Esophagus muscularis mucosa (tissue), 4 donors: ENCODE measurements at regions not wholly inside any gene's neighbourhood (a gene's known extent, or its start where the extent isn't known, plus 50 kb on each side); places are given as distances from the start of the nearest gene placed in this dataset.

Experiments
- DNase-seq: peaks from one replicate; pipeline ENCODE4 v3.0.0-alpha.2; 2017; ENCODE audit errors: extremely low spot score
- H3K27ac ChIP-seq, 4 donors: fragments of 200-600 bp; sonication (generic); replicated peaks in 1 of 4; 1 replicate in 3 of 4; 2 replicates in 1 of 4; pipeline ENCODE4 v1.5.1; 2016 to 2019; ENCODE audit warnings: mild to moderate bottlenecking in 1 of 4
- H3K27me3 ChIP-seq, 4 donors: fragments of 200-600 bp; sonication (generic); one replicate each; pipeline versions ENCODE4 v1.5.1 to v1.6.0; 2016 to 2019
- H3K36me3 ChIP-seq, 4 donors: fragments of 200-600 bp; sonication (generic); one replicate each; pipeline ENCODE4 v1.5.1; 2016 to 2019
- H3K4me1 ChIP-seq, 4 donors: fragments of 200-600 bp; sonication (generic); one replicate each; pipeline ENCODE4 v1.5.1; 2016 to 2019
- H3K4me3 ChIP-seq, 4 donors: fragments of 200-600 bp; sonication (generic); 1 replicate in 2 of 4; 2 replicates in 2 of 4; pipeline ENCODE4 v1.5.1; 2016 to 2019; ENCODE audit warnings: mild to moderate bottlenecking in 4 of 4, moderate library complexity in 1 of 4
- H3K9me3 ChIP-seq, 4 donors: fragments of 200-600 bp; sonication (generic); 1 replicate in 3 of 4; 2 replicates in 1 of 4; pipeline ENCODE4 v1.5.1; 2016 to 2019
- CTCF ChIP-seq, 3 experiments: fragments of 200-600 bp in 2 of 3; fragments of 450-650 bp in 1 of 3; sonication (generic) in 2 of 3; IDR thresholded peaks; one replicate each; pipeline ENCODE4 v1.5.1; 2017 to 2019; ENCODE audit warnings: antibody characterized with exemption in 3 of 3, mild to moderate bottlenecking in 2 of 3, moderate library complexity in 1 of 3
- EP300 ChIP-seq: sonication (generic); formaldehyde crosslinking; IDR thresholded peaks from one replicate; pipeline ENCODE4 v1.6.1; 2017; ENCODE audit warnings: antibody characterized with exemption
- POLR2A ChIP-seq: fragments of 450-650 bp; IDR thresholded peaks from one replicate; pipeline ENCODE4 v1.6.1; 2017; ENCODE audit warnings: antibody characterized with exemption, moderate library complexity, mild to moderate bottlenecking, low read depth
- POLR2AphosphoS5 ChIP-seq, 2 donors: sonication (generic); formaldehyde crosslinking; IDR thresholded peaks; one replicate each; pipeline ENCODE4 v1.6.1; 2017; ENCODE audit warnings: antibody characterized with exemption in 2 of 2
- WGBS: methylation state at CpG from one replicate; pipeline ENCODE4 v1.1.5; 2018; 5-methylcytosine and 5-hydroxymethylcytosine counted together
- intact Hi-C: fragments of 100-400 bp; cut with DNase I; formaldehyde crosslinking; loops from one replicate; pipeline ENCODE4 v1.15.1; 2023

GRCh38 chr5:3365501-3366215, 230.0 kb upstream of the IRX1 start:
- 100% methylated on average over 3 of the region's 5 CpGs for WGBS
- H3K4me1 ChIP-seq: no peaks in the 10 kb centered on the region
- no peaks in the 10 kb centered on the region for H3K27me3 ChIP-seq
- H3K4me3 ChIP-seq: no peak overlapping the region
- intact Hi-C loops: no loop called here
- no peaks in the 10 kb centered on the region for H3K36me3 ChIP-seq
- TF ChIP-seq CTCF (IDR thresholded peaks at IDR 0.05) (no peak), EP300 (no peak), POLR2A (no peak), POLR2AphosphoS5 (IDR thresholded peaks at IDR 0.05) (no peak)
- H3K9me3 ChIP-seq: peaks cover 0 to 5% (median 0%) of the 10 kb centered on the region in 4 donors
- H3K27ac ChIP-seq: no peak overlapping the region
- no peak for DNase-seq

- TF ChIP-seq POLR2A: no peak
- TF ChIP-seq EP300: no peak
- TF ChIP-seq CTCF (IDR thresholded peaks at IDR 0.05): no peak
- no peak for TF ChIP-seq POLR2AphosphoS5 (IDR thresholded peaks at IDR 0.05)
- intact Hi-C loops: no loop called here
- peaks cover 0 to 10% (median 0%) of the 10 kb centered on the region in 4 donors for H3K9me3 ChIP-seq
- no peaks in the 10 kb centered on the region for H3K36me3 ChIP-seq
- H3K27ac ChIP-seq: no peak overlapping the region
- no peak for DNase-seq
- H3K4me3 ChIP-seq: no peak overlapping the region
- H3K4me1 ChIP-seq: no peaks in the 10 kb centered on the region
- H3K27me3 ChIP-seq: no peaks in the 10 kb centered on the region
- WGBS: 44% methylated on average over 4 of the region's 4 CpGs
Observed at GRCh38 chr5:3364941-3365340, 230.7 kb upstream of the IRX1 start.

- no peak for DNase-seq
- intact Hi-C loops: no loop called here
- peaks cover 0 to 10% (median 0%) of the 10 kb centered on the region in 4 donors for H3K9me3 ChIP-seq
- H3K27ac ChIP-seq: no peak overlapping the region
- no peaks in the 10 kb centered on the region for H3K27me3 ChIP-seq
- H3K36me3 ChIP-seq: no peaks in the 10 kb centered on the region
- no peak for TF ChIP-seq EP300
- TF ChIP-seq POLR2A: no peak
- no peak overlapping the region for H3K4me3 ChIP-seq
- 71% methylated on average over 4 of the region's 4 CpGs for WGBS
- H3K4me1 ChIP-seq: no peaks in the 10 kb centered on the region
Observed at GRCh38 chr5:3364433-3364832, 231.2 kb upstream of the IRX1 start.

- Histone ChIP-seq H3K27me3 (no peaks in the 10 kb centered on the region), H3K4me3 (no peak overlapping the region), H3K9me3 (peaks cover 0 to 10% (median 0%) of the 10 kb centered on the region in 4 donors), H3K4me1 (no peaks in the 10 kb centered on the region), H3K27ac (no peak overlapping the region), H3K36me3 (no peaks in the 10 kb centered on the region)
- intact Hi-C loops: no loop called here
- no peak for TF ChIP-seq POLR2A
- no peak for TF ChIP-seq EP300
- TF ChIP-seq CTCF (IDR thresholded peaks at IDR 0.05): no peak
- TF ChIP-seq POLR2AphosphoS5 (IDR thresholded peaks at IDR 0.05): no peak
- no peak for DNase-seq
- WGBS: 69% methylated on average over 2 of the region's 2 CpGs
Observed at GRCh38 chr5:3362606-3362910, 233.1 kb upstream of the IRX1 start.

- no peaks in the 10 kb centered on the region for H3K27me3 ChIP-seq
- no peak overlapping the region for H3K27ac ChIP-seq
- no peaks in the 10 kb centered on the region for H3K36me3 ChIP-seq
- DNase-seq: no peak
- peaks cover 0 to 10% (median 0%) of the 10 kb centered on the region in 4 donors for H3K9me3 ChIP-seq
- H3K4me3 ChIP-seq: no peak overlapping the region
- no peaks in the 10 kb centered on the region for H3K4me1 ChIP-seq
- 86% methylated on average over 9 of the region's 9 CpGs for WGBS
- no peak for TF ChIP-seq POLR2A
- no peak for TF ChIP-seq CTCF (IDR thresholded peaks at IDR 0.05)
- no peak for TF ChIP-seq EP300
- no peak for TF ChIP-seq POLR2AphosphoS5 (IDR thresholded peaks at IDR 0.05)
- intact Hi-C loops: no loop called here
Observed at GRCh38 chr5:3361811-3362605, 233.6 kb upstream of the IRX1 start.
